GM18508 (cell line): ENCODE measurements at regions not wholly inside any gene's neighbourhood (a gene's known extent, or its start where the extent isn't known, plus 50 kb on each side); places are given as distances from the start of the nearest gene placed in this dataset.

Experiments
- ATAC-seq: cut with Tn5 transposase; IDR thresholded peaks from one replicate; pipeline ENCODE4 v1.9.1; 2021; ENCODE audit warnings: moderate number of reproducible peaks; ENCODE audit not compliant: insufficient read depth, unreplicated experiment

- ATAC-seq: no peak
Measured at GRCh38 chr12:118830296-118830695, 151.0 kb upstream of the SRRM4 start.

DNA sequence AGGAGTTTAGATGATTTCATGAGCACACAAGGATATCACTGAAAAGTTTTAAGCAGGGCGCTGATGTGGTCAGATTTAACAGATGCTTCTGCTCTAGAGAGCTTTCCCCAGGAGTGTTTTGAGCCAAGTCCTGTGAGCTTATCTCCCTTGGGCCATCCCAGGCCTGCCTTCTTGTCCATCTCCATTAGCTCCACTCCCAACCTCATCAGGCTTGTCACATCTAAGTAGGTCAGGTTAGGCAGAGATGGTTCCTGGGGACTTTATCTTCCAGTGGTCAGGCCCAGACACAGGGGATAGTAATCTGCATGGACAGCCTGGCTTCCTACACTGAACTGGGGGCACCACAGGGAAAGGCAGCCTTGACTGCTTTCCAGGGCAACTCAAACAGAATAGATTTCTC lies 145.4 kb upstream of the SRRM4 start:
- no peak for ATAC-seq

- no peak for ATAC-seq
Measured at GRCh38 chr12:118840399-118840798, 140.9 kb upstream of the SRRM4 start.

GRCh38 chr12:118840878-118841277 lies 140.5 kb upstream of the SRRM4 start:
- ATAC-seq: no peak

- ATAC-seq: no peak
Measured at GRCh38 chr12:118841588-118841987, 139.8 kb upstream of the SRRM4 start.

DNA sequence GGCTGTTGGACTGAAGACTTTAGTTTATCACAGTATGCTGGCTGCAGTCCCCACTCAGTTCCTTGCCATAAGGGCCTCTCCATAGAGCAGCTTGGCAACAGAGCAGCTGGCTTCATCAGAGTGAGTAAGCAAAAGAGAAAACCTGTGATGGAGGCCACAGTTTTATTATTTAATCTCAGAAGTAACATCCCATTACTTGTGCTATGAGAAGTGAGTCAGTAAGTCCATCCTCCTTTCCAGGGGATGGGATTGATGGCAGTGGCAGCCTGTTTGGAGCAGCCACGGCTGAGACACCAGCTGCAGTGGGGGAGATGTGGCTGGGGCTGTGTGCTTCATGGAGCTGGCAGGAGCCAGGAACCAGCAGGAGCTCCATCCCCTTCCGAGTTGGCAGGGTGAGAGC lies 138.5 kb upstream of the SRRM4 start:
- no peak for ATAC-seq

- ATAC-seq: no peak
Measured at GRCh38 chr12:118846416-118846815, 134.9 kb upstream of the SRRM4 start.

DNA sequence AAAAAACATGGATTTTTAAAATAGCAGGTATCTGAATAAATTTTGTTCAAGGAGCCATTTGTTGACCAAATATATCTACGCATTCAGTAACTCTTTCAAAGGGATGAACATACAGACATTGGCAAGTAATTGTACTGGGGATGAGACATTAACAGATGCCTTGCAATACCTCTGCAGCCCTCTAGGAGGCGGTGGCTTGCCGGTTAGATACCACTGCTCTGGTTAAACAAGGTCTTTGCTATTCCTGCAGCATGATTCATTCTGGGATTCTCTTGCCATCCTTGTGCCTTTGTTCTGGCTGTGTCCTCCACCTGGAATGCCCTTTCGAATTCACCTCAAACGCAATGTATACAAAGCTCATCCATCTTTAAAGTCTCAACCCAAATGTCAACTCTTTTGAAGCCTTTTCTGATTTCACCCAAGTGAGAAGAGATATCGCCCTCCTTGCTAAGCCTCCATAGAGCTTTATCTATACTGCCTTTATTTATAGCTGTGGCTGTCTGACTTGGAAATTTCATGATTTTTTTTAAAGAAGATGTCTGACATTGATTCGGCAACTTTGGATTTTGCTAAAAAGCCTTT lies 131.0 kb upstream of the SRRM4 start:
- no peak for ATAC-seq

GRCh38 chr12:118851891-118852290 lies 129.4 kb upstream of the SRRM4 start:
- no peak for ATAC-seq

- ATAC-seq: no peak
Measured at GRCh38 chr12:118853634-118854033, 127.7 kb upstream of the SRRM4 start.

- no peak for ATAC-seq
Measured at GRCh38 chr12:118855858-118856257, 125.5 kb upstream of the SRRM4 start.

- ATAC-seq: no peak
Measured at GRCh38 chr12:118866346-118866745, 115.0 kb upstream of the SRRM4 start.

DNA sequence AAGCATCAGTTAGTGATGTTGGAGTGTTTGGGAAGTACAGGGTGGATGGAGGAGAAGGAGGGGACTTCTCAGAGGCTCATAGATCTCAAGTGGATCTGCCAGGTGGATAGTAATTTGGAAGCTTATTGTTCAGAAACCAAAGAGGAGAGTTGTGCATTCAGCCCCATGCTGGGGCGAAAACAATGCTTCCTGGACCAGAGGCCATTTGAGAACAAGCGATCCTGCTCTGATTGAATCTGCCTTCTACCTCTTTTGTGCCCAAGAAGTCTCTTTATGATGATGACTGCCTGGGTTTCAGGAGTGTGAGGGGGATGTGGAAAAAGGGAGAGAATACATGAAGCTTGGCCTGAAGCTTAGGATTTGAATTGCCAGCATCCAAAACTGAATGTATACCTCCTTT lies 110.8 kb upstream of the SRRM4 start:
- ATAC-seq: no peak

- no peak for ATAC-seq
Measured at GRCh38 chr12:118874698-118875548, 106.4 kb upstream of the SRRM4 start.

DNA sequence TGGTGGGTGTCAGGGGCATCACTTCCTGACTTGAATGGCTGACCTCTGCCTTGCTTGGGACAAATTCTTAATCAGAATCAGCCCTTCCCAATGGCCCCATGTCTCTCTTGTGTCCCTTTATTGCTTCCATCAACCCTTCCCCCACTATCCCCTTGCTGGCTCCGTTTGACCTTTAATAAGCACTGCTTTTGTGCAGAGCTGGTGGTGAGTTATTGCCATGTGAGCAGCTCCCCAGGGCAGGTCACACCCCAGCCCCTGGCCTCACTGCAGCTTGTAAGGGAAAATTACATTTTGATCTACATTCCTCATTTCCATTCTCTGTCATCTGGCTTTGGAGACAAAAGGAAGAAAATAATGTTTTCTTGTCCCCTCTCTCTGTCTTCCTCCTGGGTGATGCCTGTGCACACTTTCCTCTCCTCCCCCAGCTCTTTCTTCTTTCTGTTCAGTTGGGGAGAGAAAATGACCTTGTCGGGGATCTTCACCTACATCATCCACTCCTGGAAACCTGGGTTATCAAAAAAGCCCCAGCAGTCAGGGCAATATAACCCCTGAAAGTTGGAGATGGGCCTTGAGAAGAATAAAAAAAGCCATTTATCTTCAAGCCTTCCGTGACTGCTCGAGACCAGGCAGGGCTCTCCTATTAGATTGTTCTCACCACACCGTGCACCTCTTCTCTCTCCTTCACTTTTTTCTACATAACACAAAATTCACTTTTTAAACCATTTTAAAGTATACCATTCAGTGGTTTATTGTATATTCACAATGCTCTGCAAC lies 100.4 kb upstream of the SRRM4 start:
- no peak for ATAC-seq

- ATAC-seq: no peak
Measured at GRCh38 chr12:118884226-118884625, 97.1 kb upstream of the SRRM4 start.

GRCh38 chr12:118900993-118901392 lies 80.3 kb upstream of the SRRM4 start:
- no peak for ATAC-seq

DNA sequence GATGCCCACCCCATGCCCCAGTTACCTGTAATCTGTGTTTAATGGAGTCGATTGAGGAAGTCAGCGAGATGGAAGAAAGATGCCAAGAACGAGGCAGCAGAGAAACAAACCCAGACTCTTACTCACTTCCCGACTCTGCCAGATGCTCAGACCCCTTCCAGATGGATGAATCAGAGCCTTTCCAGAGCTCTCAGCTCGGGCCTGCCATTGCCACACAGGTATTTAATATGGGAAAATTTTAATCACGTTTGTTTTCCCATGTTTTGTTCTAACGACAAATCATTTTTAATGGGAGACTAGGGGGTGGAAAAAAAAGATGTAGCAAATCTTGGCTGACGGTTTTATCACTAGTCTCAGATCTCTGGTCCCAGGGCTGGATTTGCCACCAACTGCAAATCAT lies 72.5 kb upstream of the SRRM4 start:
- ATAC-seq: no peak

DNA sequence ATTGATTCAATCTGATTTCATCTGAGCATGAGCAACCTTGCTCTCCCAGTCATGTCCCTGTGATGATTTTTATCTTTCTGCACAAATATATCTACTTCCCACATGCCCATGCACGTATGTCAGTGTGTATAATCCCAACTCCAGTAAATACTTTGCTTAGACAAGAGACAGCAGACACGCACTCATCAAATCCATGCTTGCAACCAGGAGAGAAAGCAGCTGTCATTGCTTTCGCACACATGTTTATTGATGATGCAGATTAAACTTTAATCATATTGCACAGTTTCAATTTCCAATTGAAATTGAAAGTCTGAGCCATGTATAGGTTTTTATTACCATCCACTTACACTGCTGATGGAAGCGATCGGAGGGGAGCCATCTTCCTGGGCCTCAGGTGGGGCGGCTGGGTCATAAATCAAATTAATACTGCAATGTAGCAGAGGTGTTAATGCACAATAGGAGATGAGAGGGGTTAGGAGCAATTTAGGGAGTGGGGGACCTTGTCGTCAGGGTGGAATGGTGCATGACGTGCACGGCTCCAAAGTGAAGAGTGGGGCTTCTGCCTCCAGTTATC lies 68.6 kb upstream of the SRRM4 start:
- no peak for ATAC-seq

- no peak for ATAC-seq
Measured at GRCh38 chr12:118921761-118922160, 59.6 kb upstream of the SRRM4 start.

GRCh38 chr12:118922405-118922804 lies 58.9 kb upstream of the SRRM4 start:
- ATAC-seq: no peak
